OCI-LY1 (cell line): ENCODE measurements at regions not wholly inside any gene's neighbourhood (a gene's known extent, or its start where the extent isn't known, plus 50 kb on each side); places are given as distances from the start of the nearest gene placed in this dataset.

Source experiments
- H2AFZ ChIP-seq: fragments of 200-600 bp; sonication (generic), shearing (Covaris generic); 2 replicates; pipeline ENCODE4 v1.6.0; 2014; ENCODE audit warnings: antibody characterized with exemption, mild to moderate bottlenecking, low read length
- H3F3A ChIP-seq: fragments of 200-600 bp; sonication (generic), shearing (Covaris generic); 2 replicates; pipeline ENCODE4 v1.6.0; 2014; ENCODE audit warnings: mild to moderate bottlenecking, antibody characterized with exemption, low read length, moderate library complexity; ENCODE audit not compliant: insufficient read depth
- H3K27ac ChIP-seq: fragments of 200-600 bp; sonication (generic); 2 replicates; pipeline ENCODE4 v1.5.1; 2014; ENCODE audit warnings: low read length, mixed run types, mild to moderate bottlenecking, low read depth; ENCODE audit not compliant: poor library complexity, severe bottlenecking
- H3K27me3 ChIP-seq: fragments of 200-600 bp; sonication (generic); 2 replicates; pipeline ENCODE4 v1.6.0; 2014; ENCODE audit warnings: antibody characterized with exemption, mild to moderate bottlenecking, low read length, moderate library complexity; ENCODE audit not compliant: insufficient read depth
- H3K36me3 ChIP-seq: fragments of 200-600 bp; sonication (generic); 2 replicates; pipeline ENCODE4 v1.6.1; 2014; ENCODE audit warnings: mild to moderate bottlenecking, antibody characterized with exemption, low read length, moderate library complexity, mixed read lengths; ENCODE audit not compliant: insufficient read depth
- H3K4me1 ChIP-seq: fragments of 200-600 bp; sonication (generic); 2 replicates; pipeline ENCODE4 v1.5.1; 2014; ENCODE audit warnings: mild to moderate bottlenecking, low read length, moderate library complexity; ENCODE audit not compliant: insufficient read depth, severe bottlenecking
- H3K4me2 ChIP-seq: fragments of 200-600 bp; sonication (generic), shearing (Covaris generic); 2 replicates; pipeline ENCODE4 v1.6.1; 2014; ENCODE audit warnings: low read length
- H3K4me3 ChIP-seq: fragments of 200-600 bp; sonication (generic); 2 replicates; pipeline ENCODE4 v1.5.1; 2014; ENCODE audit warnings: low read length, low read depth, mild to moderate bottlenecking, mixed read lengths; ENCODE audit not compliant: poor library complexity, severe bottlenecking
- H3K79me2 ChIP-seq: fragments of 200-600 bp; shearing (Covaris generic); 2 replicates; pipeline ENCODE4 v1.6.1; 2016; ENCODE audit warnings: mixed run types, low read length, mixed read lengths; ENCODE audit not compliant: insufficient read depth
- H3K9ac ChIP-seq: fragments of 200-600 bp; sonication (generic), shearing (Covaris generic); 2 replicates; pipeline ENCODE4 v1.6.1; 2014; ENCODE audit warnings: mild to moderate bottlenecking, low read length, mixed read lengths
- H3K9me2 ChIP-seq: fragments of 200-600 bp; sonication (generic), shearing (Covaris generic); 2 replicates; pipeline ENCODE4 v1.6.1; 2014; ENCODE audit warnings: low read depth, mild to moderate bottlenecking, low read length, mixed read lengths
- H3K9me3 ChIP-seq: fragments of 200-600 bp; shearing (Covaris generic); 2 replicates; pipeline ENCODE4 v1.6.1; 2014; ENCODE audit warnings: low read length, mixed read lengths
- H4K20me1 ChIP-seq: fragments of 200-600 bp; sonication (generic), shearing (Covaris generic); 2 replicates; pipeline ENCODE4 v1.6.0; 2016; ENCODE audit warnings: mild to moderate bottlenecking, low read length; ENCODE audit not compliant: insufficient read depth
- EZH2 ChIP-seq: fragments of 200-600 bp; sonication (generic), shearing (Covaris generic); IDR thresholded peaks from 2 replicates; pipeline ENCODE4 v1.8.0; 2017; ENCODE audit warnings: borderline replicate concordance, mixed run types, mild to moderate bottlenecking, antibody characterized with exemption, low read length, moderate library complexity, mixed read lengths
- TF ChIP-seq, protein P1 (sequence below): fragments of 200-600 bp; sonication (generic), shearing (Covaris generic); IDR thresholded peaks from 2 replicates; pipeline ENCODE4 v1.5.1; 2017; ENCODE audit warnings: mild to moderate bottlenecking, antibody characterized with exemption, low read length, moderate library complexity, mixed read lengths

DNA sequence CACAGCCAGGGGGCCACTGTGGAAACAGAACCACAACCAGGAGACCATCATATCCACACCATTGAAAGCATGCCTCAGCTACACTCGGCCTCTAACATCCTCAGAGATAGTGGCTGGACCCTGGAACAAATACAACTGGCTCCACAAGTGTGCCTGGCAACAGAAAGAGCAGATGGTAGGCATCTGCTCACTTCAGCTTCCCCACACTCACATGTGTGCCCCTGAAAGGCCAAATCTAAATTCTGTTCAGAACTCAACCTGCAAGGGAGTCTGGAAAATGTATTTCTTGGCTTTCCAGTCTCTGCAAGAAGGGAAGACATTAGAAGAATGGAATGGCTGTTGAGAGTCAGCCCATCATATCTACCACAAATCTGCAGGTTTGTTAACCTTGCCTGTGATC, 54.7 kb upstream of the CTNNB1 start:
- Histone ChIP-seq H3K4me3 (no peak overlapping the region), H3K4me2 (no peak overlapping the region), H4K20me1 (no peaks in the 10 kb centered on the region), H3F3A (no peaks in the 10 kb centered on the region), H3K9me2 (no peaks in the 10 kb centered on the region), H3K4me1 (no peaks in the 10 kb centered on the region), H2AFZ (no peak overlapping the region), H3K36me3 (no peaks in the 10 kb centered on the region), H3K27me3 (peaks cover 4% of the 10 kb centered on the region; the same call in 1 of the 2 replicates), H3K9ac (no peak overlapping the region), H3K27ac (no peak overlapping the region), H3K79me2 (no peaks in the 10 kb centered on the region), H3K9me3 (no peaks in the 10 kb centered on the region)
- TF ChIP-seq EZH2 = no peak
- TF ChIP-seq, protein P1, sequence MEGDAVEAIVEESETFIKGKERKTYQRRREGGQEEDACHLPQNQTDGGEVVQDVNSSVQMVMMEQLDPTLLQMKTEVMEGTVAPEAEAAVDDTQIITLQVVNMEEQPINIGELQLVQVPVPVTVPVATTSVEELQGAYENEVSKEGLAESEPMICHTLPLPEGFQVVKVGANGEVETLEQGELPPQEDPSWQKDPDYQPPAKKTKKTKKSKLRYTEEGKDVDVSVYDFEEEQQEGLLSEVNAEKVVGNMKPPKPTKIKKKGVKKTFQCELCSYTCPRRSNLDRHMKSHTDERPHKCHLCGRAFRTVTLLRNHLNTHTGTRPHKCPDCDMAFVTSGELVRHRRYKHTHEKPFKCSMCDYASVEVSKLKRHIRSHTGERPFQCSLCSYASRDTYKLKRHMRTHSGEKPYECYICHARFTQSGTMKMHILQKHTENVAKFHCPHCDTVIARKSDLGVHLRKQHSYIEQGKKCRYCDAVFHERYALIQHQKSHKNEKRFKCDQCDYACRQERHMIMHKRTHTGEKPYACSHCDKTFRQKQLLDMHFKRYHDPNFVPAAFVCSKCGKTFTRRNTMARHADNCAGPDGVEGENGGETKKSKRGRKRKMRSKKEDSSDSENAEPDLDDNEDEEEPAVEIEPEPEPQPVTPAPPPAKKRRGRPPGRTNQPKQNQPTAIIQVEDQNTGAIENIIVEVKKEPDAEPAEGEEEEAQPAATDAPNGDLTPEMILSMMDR = no peak

DNA sequence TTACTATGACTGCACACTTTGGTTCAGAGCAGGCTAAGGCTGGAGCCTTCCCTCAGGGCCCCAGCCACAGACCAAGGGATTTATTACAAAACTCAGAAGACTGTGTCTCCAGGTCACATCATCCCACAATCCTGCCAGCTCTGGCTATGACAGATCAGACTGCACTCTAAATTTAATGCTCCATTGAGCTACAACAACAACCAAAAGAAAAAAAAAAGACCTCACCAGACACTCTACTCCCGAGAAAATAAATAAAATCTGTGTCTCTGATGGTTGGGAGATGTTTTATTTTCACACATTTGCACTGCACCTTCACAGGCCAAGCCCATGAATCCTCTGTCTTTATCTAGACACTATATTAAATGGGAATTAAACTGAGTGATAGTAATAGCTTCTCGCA, 50.8 kb upstream of the CTNNB1 start:
- Histone ChIP-seq H3F3A (no peaks in the 10 kb centered on the region), H3K9me3 (no peaks in the 10 kb centered on the region), H2AFZ (no peak overlapping the region), H3K9ac (no peak overlapping the region), H3K4me3 (no peak overlapping the region), H3K9me2 (no peaks in the 10 kb centered on the region), H4K20me1 (no peaks in the 10 kb centered on the region), H3K79me2 (no peaks in the 10 kb centered on the region), H3K36me3 (no peaks in the 10 kb centered on the region), H3K4me1 (no peaks in the 10 kb centered on the region), H3K27ac (no peak overlapping the region), H3K4me2 (no peak overlapping the region), H3K27me3 (no peaks in the 10 kb centered on the region)
- TF ChIP-seq, protein P1 = no peak

DNA sequence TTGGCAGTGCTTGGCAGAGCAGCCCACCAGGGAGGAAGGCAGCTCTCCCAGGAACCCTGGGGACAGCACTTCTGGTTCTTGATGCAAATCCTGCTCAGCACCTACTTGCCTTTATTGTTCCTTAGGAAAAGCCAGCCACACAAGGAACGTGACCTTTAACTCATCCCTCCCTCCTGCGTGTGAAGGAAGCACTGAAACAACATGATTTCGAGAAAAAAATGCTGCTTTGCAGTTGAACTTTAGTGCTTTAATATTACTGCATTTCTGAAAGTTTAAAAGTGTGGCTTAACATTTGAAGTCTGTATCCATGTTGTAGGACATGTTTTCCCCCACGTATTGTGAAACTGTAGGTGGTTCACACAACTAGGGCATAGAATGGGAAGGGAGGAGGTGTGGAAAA, 50.4 kb upstream of the CTNNB1 start:
- H3K4me2 ChIP-seq = no peak overlapping the region
- no peaks in the 10 kb centered on the region for H3K4me1 ChIP-seq
- H3K4me3 ChIP-seq = no peak overlapping the region
- H3K27me3 ChIP-seq = no peaks in the 10 kb centered on the region
- H3K27ac ChIP-seq = no peak overlapping the region
- no peaks in the 10 kb centered on the region for H3K79me2 ChIP-seq
- no peaks in the 10 kb centered on the region for H3F3A ChIP-seq
- TF ChIP-seq, protein P1 = no peak
- no peak for TF ChIP-seq EZH2
- H3K9me3 ChIP-seq = no peaks in the 10 kb centered on the region
- H3K9ac ChIP-seq = no peak overlapping the region
- H3K36me3 ChIP-seq = no peaks in the 10 kb centered on the region
- no peaks in the 10 kb centered on the region for H4K20me1 ChIP-seq
- no peak overlapping the region for H2AFZ ChIP-seq
- no peaks in the 10 kb centered on the region for H3K9me2 ChIP-seq
